ENCODE measurements at regions not wholly inside any gene's neighbourhood (a gene's known extent, or its start where the extent isn't known, plus 50 kb on each side); places are given as distances from the start of the nearest gene placed in this dataset.

- Mint-ChIP-seq H3K9me3 (no peaks in the 10 kb centered on the region), H3K4me3 (no peak overlapping the region), H3K27ac (no peak overlapping the region), H3K4me1 (peaks cover 14% of the 10 kb centered on the region), H3K27me3 (peaks cover 52% of the 10 kb centered on the region), H3K36me3 (no peaks in the 10 kb centered on the region)
- ATAC-seq = no peak
Observed at GRCh38 chr10:43320226-43320625, 51.2 kb upstream of the FXYD4 start.

GRCh38 chr10:43318976-43319960 is 52.2 kb upstream of the FXYD4 start:
- Mint-ChIP-seq H3K27ac (no peak overlapping the region), H3K27me3 (peaks cover 52% of the 10 kb centered on the region), H3K36me3 (no peaks in the 10 kb centered on the region), H3K4me1 (peaks cover 14% of the 10 kb centered on the region), H3K4me3 (no peak overlapping the region), H3K9me3 (no peaks in the 10 kb centered on the region)
- ATAC-seq = no peak

- Mint-ChIP-seq H3K36me3 (no peaks in the 10 kb centered on the region), H3K4me3 (no peak overlapping the region), H3K9me3 (no peaks in the 10 kb centered on the region), H3K27me3 (peaks cover 48% of the 10 kb centered on the region), H3K27ac (no peak overlapping the region), H3K4me1 (peaks cover 14% of the 10 kb centered on the region)
- no peak for ATAC-seq
Observed at GRCh38 chr10:43318456-43318855, 51.6 kb upstream of the RASGEF1A start.

GRCh38 chr10:43317422-43317821 is 50.6 kb upstream of the RASGEF1A start:
- ATAC-seq = no peak
- Mint-ChIP-seq H3K27me3 (peaks cover 38% of the 10 kb centered on the region), H3K36me3 (no peaks in the 10 kb centered on the region), H3K9me3 (no peaks in the 10 kb centered on the region), H3K4me1 (peaks cover 4% of the 10 kb centered on the region), H3K27ac (no peak overlapping the region), H3K4me3 (no peak overlapping the region)

- ATAC-seq = no peak
- H3K9me3 Mint-ChIP-seq = no peaks in the 10 kb centered on the region
- H3K36me3 Mint-ChIP-seq = no peaks in the 10 kb centered on the region
- H3K27ac Mint-ChIP-seq = no peak overlapping the region
- no peaks in the 10 kb centered on the region for H3K4me1 Mint-ChIP-seq
- H3K4me3 Mint-ChIP-seq = no peak overlapping the region
- H3K27me3 Mint-ChIP-seq = peaks cover 33% of the 10 kb centered on the region
Observed at GRCh38 chr10:43316988-43317387, 50.1 kb upstream of the RASGEF1A start.
